Subcutaneous abdominal adipose tissue (tissue), 5 donors: ENCODE measurements at regions not wholly inside any gene's neighbourhood (a gene's known extent, or its start where the extent isn't known, plus 50 kb on each side); places are given as distances from the start of the nearest gene placed in this dataset.

Source experiments
- H3K27ac ChIP-seq: one replicate; pipeline ENCODE4 v1.7.0; 2013; ENCODE audit warnings: low read depth, mild to moderate bottlenecking, inconsistent platforms, low read length, moderate library complexity
- H3K27me3 ChIP-seq, 5 donors: one replicate each; pipeline ENCODE4 v1.7.0; 2013; ENCODE audit warnings: low read length in 5 of 5, inconsistent platforms in 1 of 5; ENCODE audit not compliant: control insufficient read depth in 5 of 5, insufficient read depth in 4 of 5
- H3K36me3 ChIP-seq, 5 donors: one replicate each; pipeline ENCODE4 v1.7.0; 2013; ENCODE audit warnings: low read length in 5 of 5; ENCODE audit not compliant: control insufficient read depth in 5 of 5, insufficient read depth in 5 of 5
- H3K4me1 ChIP-seq, 5 donors: one replicate each; pipeline ENCODE4 v1.7.0; 2013; ENCODE audit warnings: low read length in 5 of 5, mild to moderate bottlenecking in 3 of 5, moderate library complexity in 1 of 5; ENCODE audit not compliant: control insufficient read depth in 5 of 5, insufficient read depth in 5 of 5
- H3K4me3 ChIP-seq, 5 donors: one replicate each; pipeline ENCODE4 v1.7.0; 2013; ENCODE audit warnings: low read length in 5 of 5, low read depth in 1 of 5
- H3K9ac ChIP-seq, 5 donors: one replicate each; pipeline ENCODE4 v1.7.0; 2013; ENCODE audit warnings: low read length in 5 of 5, mild to moderate bottlenecking in 4 of 5, moderate library complexity in 3 of 5
- H3K9me3 ChIP-seq, 5 donors: one replicate each; pipeline ENCODE4 v1.7.0; 2013; ENCODE audit warnings: low read length in 5 of 5; ENCODE audit not compliant: control insufficient read depth in 5 of 5
- donor health status: healthy.
- donor health status: healthy.
- donor health status: healthy.
- donor health status: healthy.
- donor health status: healthy.

DNA sequence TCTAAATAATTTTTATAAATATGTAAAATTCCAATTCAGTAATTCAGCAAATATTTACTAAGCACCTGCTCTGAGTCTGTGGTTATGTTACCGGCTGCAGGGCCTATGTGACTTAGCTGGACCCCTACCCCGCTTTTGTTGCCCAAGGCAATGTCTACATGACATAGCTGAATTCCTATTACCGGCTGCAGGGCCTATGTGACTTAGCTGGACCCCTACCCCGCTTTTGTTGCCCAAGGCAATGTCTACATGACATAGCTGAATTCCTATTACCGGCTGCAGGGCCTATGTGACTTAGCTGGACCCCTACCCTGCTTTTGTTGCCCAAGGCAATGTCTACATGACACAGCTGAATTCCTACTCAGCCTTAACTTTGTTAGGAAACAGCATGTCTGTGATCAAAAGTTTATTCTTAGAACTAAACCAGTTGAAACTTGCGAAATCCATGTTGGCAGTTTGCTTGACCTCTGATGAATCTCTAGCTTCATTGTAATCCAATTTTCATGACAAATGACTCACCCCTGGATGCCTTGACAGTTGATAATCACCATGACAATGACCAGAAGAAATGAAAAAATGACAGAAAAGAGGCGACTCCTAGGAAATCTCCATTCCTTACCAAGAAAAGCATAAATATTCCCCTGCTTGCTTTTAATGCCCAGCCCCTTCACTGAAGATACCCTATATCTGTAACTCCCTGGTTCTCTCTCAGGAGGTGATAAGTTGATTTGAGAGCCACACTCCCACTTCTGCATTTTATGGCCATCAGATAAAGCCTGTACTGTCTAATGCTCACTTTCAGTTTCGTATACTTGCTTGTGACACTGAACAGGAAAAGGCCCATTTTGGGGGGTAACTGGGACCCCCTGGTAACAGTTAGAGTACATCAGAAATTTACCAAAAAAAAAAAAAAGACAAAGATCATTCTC is 148.4 kb upstream of the SYT10 start:
- H3K27ac ChIP-seq = peak overlapping the region; percentile 91
- H3K9ac ChIP-seq = peak overlapping the region in 1 of 5 donors; percentile 44
- no peaks in the 10 kb centered on the region for H3K27me3 ChIP-seq
- no peak overlapping the region for H3K4me3 ChIP-seq
- peaks cover 0 to 18% (median 8%) of the 10 kb centered on the region in 5 donors for H3K4me1 ChIP-seq
- H3K36me3 ChIP-seq = no peaks in the 10 kb centered on the region
- H3K9me3 ChIP-seq = no peaks in the 10 kb centered on the region

DNA sequence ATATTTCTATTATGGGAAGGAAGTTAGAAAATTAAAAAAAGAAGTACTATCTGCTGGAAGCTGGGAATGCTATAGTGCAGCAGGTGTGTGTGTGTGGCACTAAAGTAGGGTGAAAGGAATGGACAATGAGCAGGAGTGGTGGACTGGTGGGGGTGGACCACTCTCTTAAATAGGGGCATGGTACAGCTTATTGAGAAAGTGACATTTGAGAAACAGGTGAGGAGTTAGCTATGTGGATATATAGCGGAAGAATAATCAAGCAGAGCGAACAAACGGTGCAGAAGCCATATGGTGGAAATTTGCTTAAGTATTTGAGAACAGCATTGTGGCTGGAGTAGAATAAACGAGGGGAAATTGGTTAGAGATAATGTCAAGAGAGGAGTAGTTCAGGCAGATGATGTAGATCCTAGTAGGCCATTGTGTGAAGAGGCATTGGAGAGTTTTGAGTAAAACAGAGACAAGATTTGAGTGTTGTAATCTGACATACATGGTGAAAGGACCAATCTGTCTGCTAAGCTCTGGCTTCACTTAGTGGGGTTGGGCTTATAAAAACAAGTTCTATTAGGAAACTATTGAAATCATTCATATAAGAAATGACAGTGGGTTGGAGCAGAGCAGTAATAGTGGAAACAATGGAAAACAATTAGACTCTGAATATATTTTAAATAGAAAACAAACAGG is 149.2 kb upstream of the SYT10 start:
- H3K9ac ChIP-seq = no peak overlapping the region
- no peak overlapping the region for H3K4me3 ChIP-seq
- H3K27ac ChIP-seq = peak overlapping the region; percentile 91
- H3K4me1 ChIP-seq = peaks cover 0 to 18% (median 8%) of the 10 kb centered on the region in 5 donors
- H3K36me3 ChIP-seq = no peaks in the 10 kb centered on the region
- H3K9me3 ChIP-seq = no peaks in the 10 kb centered on the region
- H3K27me3 ChIP-seq = no peaks in the 10 kb centered on the region

DNA sequence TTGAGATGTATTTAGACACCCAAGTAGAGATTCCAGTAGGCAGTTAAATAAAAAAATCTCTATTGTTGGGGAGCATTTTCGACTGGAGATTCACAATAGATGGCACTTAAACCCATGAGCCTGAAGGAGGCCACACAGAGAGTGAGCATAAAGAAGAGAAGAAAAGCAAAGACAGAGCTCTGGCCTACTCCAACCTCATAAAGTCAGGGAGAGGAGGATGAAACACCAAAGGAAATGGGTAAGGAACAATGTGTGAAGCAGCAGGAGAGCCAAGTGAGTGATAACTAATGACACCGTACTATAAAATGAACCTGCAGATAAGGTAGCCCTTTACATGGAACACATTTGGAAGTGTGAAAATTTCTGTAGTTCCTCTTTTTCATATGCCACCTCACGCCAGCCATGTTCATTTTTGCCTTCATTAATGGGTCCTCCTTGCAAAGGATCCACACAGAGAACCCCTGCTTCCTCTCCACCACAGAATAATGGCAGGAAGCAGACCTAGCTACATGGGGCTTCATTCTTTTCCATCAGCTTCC is 150.0 kb upstream of the SYT10 start:
- Histone ChIP-seq H3K36me3 (no peaks in the 10 kb centered on the region), H3K4me3 (no peak overlapping the region), H3K9me3 (no peaks in the 10 kb centered on the region), H3K27me3 (no peaks in the 10 kb centered on the region), H3K9ac (no peak overlapping the region), H3K27ac (no peak overlapping the region), H3K4me1 (peaks cover 0 to 18% (median 8%) of the 10 kb centered on the region in 5 donors)

DNA sequence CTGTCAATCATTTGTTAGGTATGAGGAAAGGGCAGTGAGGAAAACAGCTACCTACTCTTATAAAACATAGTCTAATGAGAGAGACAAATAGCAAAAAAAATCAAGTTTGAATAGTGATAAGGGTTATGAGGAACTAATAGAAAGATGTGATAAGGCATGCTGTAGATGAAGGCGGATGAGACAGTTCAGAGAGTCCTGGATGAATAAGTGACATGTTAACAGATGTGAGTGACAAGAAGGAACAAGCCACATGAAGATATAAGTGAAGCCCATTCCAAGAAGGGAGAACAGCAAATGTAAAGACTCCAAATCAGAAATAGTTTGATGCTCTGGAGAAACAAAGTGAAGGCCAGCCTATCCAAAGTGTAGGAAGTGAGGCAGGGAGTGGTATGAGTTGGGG is 154.1 kb upstream of the SYT10 start:
- no peaks in the 10 kb centered on the region for H3K9me3 ChIP-seq
- no peaks in the 10 kb centered on the region for H3K36me3 ChIP-seq
- H3K27ac ChIP-seq = no peak overlapping the region
- no peaks in the 10 kb centered on the region for H3K27me3 ChIP-seq
- H3K9ac ChIP-seq = no peak overlapping the region
- H3K4me3 ChIP-seq = no peak overlapping the region
- peaks cover 0 to 4% (median under 1%) of the 10 kb centered on the region in 5 donors for H3K4me1 ChIP-seq

DNA sequence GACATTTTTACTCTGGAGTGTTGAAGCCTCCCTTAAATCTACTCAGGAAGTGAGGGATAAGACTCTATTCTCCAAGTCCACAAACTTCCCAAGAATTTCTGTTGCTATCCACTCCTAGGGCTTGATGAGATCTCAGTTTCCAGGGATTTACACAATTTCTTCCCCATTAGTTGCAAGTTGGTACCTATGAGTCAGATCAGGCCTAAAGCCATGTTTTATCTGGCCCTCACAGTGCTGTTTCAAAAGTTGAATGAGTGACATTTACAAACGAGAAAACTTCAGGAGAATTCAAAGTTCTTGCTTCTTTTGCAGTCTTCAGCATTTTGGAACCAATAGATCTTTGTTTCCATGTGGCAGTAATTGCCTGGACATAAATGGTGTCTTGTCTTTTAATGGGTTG is 156.4 kb upstream of the SYT10 start:
- Histone ChIP-seq H3K27me3 (no peaks in the 10 kb centered on the region), H3K4me3 (no peak overlapping the region), H3K27ac (no peak overlapping the region), H3K36me3 (no peaks in the 10 kb centered on the region), H3K4me1 (no peaks in the 10 kb centered on the region), H3K9ac (no peak overlapping the region), H3K9me3 (no peaks in the 10 kb centered on the region)

DNA sequence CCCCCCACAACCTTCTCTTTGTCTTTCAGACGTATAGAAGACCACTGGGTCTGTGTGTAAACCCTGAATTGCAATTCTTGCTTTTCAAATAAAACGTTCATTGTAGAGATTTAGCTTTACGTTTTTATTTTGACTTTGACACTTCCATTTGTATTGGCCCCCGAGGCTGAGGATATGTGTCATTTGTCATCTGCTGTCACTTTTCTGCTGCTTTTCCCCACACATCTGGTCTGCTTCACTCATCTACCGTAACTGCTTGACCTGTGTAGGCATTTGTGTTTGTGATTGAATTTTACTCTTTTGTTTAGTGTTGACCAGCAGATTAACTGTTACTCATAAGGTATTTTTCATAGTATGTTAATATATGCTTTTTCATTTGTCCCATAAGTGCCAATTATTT is 157.2 kb upstream of the SYT10 start:
- Histone ChIP-seq H3K9me3 (no peaks in the 10 kb centered on the region), H3K36me3 (no peaks in the 10 kb centered on the region), H3K27ac (no peak overlapping the region), H3K9ac (no peak overlapping the region), H3K4me1 (no peaks in the 10 kb centered on the region), H3K4me3 (no peak overlapping the region), H3K27me3 (peaks cover 0 to 2% (median 0%) of the 10 kb centered on the region in 5 donors)

DNA sequence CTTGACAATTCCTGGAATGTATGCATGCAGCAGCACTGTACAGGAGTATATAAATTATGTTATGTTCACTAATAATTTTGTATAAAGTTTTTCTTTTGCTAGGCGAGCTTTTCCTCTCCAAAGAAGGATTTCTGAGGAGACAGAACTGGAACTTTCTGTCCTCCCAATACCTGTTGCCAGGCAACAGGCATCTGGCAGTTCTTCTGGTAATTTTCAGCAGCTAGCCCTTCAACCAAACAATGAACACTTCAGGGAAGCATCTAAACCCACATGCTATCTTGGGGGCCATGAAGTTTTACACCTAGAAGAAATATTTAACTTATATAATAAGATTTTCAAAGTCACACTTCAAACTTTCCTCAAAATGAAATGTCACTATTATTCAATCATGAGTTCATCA is 162.9 kb upstream of the SYT10 start:
- Histone ChIP-seq H3K4me3 (no peak overlapping the region), H3K36me3 (no peaks in the 10 kb centered on the region), H3K9ac (no peak overlapping the region), H3K4me1 (no peaks in the 10 kb centered on the region), H3K9me3 (no peaks in the 10 kb centered on the region), H3K27me3 (peaks cover 0 to 2% (median 0%) of the 10 kb centered on the region in 5 donors), H3K27ac (no peak overlapping the region)

DNA sequence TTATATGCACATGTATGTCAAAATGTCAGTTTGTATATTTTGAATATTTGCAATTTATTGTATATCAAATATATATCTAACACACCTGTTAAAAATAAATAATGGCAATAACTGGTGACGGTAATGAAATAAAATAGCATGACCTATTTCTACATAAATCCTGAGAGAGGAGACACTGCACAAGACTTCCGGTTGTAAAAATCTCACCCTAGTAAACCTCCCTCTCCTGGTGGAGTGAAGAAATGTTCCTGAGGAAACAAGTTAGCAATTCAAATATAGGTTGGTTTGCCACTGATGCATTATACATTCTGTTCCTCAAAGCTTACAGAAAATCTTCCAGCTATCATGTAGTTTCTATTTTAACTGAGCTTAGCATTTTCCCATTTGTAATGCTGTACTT is 166.1 kb upstream of the SYT10 start:
- Histone ChIP-seq H3K4me3 (no peak overlapping the region), H3K4me1 (no peaks in the 10 kb centered on the region), H3K27me3 (peaks cover 0 to 2% (median 0%) of the 10 kb centered on the region in 5 donors), H3K36me3 (no peaks in the 10 kb centered on the region), H3K27ac (no peak overlapping the region), H3K9me3 (no peaks in the 10 kb centered on the region), H3K9ac (no peak overlapping the region)

DNA sequence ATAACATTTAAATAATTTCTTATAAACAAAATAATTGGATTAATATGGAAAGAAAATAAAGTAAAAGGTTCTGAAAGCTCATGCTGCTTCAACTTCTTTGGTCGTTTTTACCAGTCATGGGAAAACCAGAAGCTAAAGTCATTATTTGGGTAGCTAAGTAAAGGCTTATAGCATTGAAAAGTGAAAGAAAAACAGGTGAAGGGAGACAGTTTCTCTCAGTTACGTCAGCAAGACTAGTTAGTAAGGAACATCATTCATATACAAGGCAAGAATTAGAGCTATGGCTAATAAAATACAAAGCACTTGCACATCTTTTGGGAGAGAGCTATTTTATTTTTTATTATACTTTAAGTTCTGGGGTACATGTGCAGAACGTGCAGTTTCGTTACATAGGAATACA is 170.3 kb upstream of the SYT10 start:
- no peaks in the 10 kb centered on the region for H3K4me1 ChIP-seq

DNA sequence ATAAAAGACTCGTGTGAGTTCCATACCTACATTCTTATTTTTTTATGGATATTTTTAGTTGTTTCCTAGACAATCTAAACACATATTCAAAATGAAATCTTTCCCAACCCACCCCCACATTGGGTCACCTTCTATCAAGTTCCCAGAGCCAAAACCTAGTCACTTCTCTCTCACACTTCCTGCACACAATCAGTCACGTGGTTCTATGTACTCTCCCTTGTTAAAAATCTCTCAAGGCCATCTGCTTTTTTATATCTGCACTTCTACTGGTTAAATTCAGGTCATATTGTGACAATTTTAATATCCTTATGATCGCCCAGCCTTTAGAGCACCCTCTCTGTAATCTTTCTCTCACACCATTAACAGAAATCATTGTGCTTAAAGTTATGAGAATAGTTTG is 175.0 kb upstream of the SYT10 start:
- H3K27me3 ChIP-seq = no peaks in the 10 kb centered on the region
- H3K27ac ChIP-seq = no peak overlapping the region
- no peaks in the 10 kb centered on the region for H3K4me1 ChIP-seq
- H3K9me3 ChIP-seq = peaks cover 0 to 16% (median 4%) of the 10 kb centered on the region in 5 donors
- no peaks in the 10 kb centered on the region for H3K36me3 ChIP-seq
- H3K9ac ChIP-seq = no peak overlapping the region
- no peak overlapping the region for H3K4me3 ChIP-seq

More for the DNA sequence above, 170.3 kb upstream of the SYT10 start:
- H3K4me3 ChIP-seq = no peak overlapping the region
- no peaks in the 10 kb centered on the region for H3K9me3 ChIP-seq
- no peak overlapping the region for H3K9ac ChIP-seq
- H3K27me3 ChIP-seq = no peaks in the 10 kb centered on the region
- H3K36me3 ChIP-seq = no peaks in the 10 kb centered on the region
- H3K27ac ChIP-seq = no peak overlapping the region
